Right cardiac atrium (tissue), 5 donors: ENCODE measurements at regions not wholly inside any gene's neighbourhood (a gene's known extent, or its start where the extent isn't known, plus 50 kb on each side); places are given as distances from the start of the nearest gene placed in this dataset.

Source experiments
- ATAC-seq, 2 donors: fragments of 200-7000 bp; cut with Tn5 transposase; one replicate each; pipeline versions ENCODE4 v1.8.0 to v1.9.1; 2020; ENCODE audit warnings: moderate library complexity in 2 of 2, mild to moderate bottlenecking in 1 of 2
- DNase-seq, 3 donors: peaks; one replicate each; pipeline ENCODE4 v3.0.0-alpha.2; 2020
- H3K27ac ChIP-seq: one replicate; pipeline ENCODE4 v1.5.1; 2013; ENCODE audit warnings: mild to moderate bottlenecking, low read length, control low read depth, moderate library complexity
- H3K27me3 ChIP-seq: one replicate; pipeline ENCODE4 v1.6.1; 2013; ENCODE audit not compliant: control insufficient read depth, insufficient read depth
- H3K4me1 ChIP-seq: one replicate; pipeline ENCODE4 v1.6.1; 2013; ENCODE audit warnings: low read length; ENCODE audit not compliant: control insufficient read depth, insufficient read depth
- H3K4me3 ChIP-seq: one replicate; pipeline ENCODE4 v1.5.1; 2013; ENCODE audit warnings: low read length, control low read depth
- H3K9me3 ChIP-seq: one replicate; pipeline ENCODE4 v1.6.1; 2013; ENCODE audit warnings: low read length; ENCODE audit not compliant: control insufficient read depth
- WGBS: extraction: QIAGEN DNeasy Blood & Tissue Kit; methylation state at CpG from one replicate; pipeline ENCODE4 v1.1.7; 2013; 5-methylcytosine and 5-hydroxymethylcytosine counted together
- intact Hi-C, 4 donors: fragments of 100-400 bp; cut with DNase I; formaldehyde crosslinking; loops; one replicate each; pipeline versions ENCODE4 v1.11.0 to v1.14.0; 2022 to 2023
- donor health status: healthy with polysubstance abuse.
- donor health status: DM: no; HTN: yes; CAD: no.
- donor health status: DM: no; HTN: no; CAD: no.
- donor health status: DM: no; HTN: yes; CAD: no; lungs with severe emphysema.
- donor health status: DM: yes; HTN: yes; CAD: no.

DNA sequence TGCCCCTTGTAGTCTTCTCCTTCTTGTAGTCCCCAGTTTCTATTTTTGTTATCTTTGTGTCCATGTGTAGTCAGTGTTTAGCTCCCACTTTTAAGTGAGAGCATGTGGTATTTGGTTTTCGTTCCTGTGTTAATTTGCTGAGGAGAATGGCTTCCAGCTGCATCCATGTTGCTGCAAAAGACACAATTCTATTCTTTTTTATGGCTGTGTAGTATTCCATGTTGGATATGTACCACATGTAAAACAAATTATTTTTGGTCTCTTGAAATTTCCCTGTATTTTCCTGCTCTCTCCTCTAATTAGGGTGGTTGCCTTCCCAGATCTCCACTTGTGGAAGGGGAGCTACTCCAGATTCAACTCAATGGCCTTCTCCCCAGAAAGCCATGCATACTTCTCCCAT, 813.8 kb downstream of the UQCRFS1 start:
- intact Hi-C loops = no loop called here
- H3K4me3 ChIP-seq = no peak overlapping the region
- DNase-seq (no peak), ATAC-seq (no peak)
- no peak overlapping the region for H3K27ac ChIP-seq
- H3K9me3 ChIP-seq = no peaks in the 10 kb centered on the region
- H3K27me3 ChIP-seq = no peaks in the 10 kb centered on the region
- no peaks in the 10 kb centered on the region for H3K4me1 ChIP-seq
- WGBS = 70% methylated on average over 1 of the region's 1 CpG

- ATAC-seq = no peak
- Histone ChIP-seq H3K9me3 (no peaks in the 10 kb centered on the region), H3K27ac (no peak overlapping the region), H3K4me1 (no peaks in the 10 kb centered on the region), H3K4me3 (no peak overlapping the region), H3K27me3 (no peaks in the 10 kb centered on the region)
- intact Hi-C loops = no loop called here
- WGBS = 74% methylated on average over 5 of the region's 5 CpGs
- no peak for DNase-seq
Observed at GRCh38 chr19:28397800-28398199, 815.2 kb downstream of the UQCRFS1 start.

- H3K27ac ChIP-seq = no peak overlapping the region
- WGBS = 72% methylated on average over 10 of the region's 10 CpGs
- no peaks in the 10 kb centered on the region for H3K9me3 ChIP-seq
- H3K4me3 ChIP-seq = no peak overlapping the region
- intact Hi-C loops = no loop called here
- ATAC-seq (no peak), DNase-seq (no peak)
- H3K27me3 ChIP-seq = no peaks in the 10 kb centered on the region
- no peaks in the 10 kb centered on the region for H3K4me1 ChIP-seq
Observed at GRCh38 chr19:28397306-28397705, 815.6 kb downstream of the UQCRFS1 start.

DNA sequence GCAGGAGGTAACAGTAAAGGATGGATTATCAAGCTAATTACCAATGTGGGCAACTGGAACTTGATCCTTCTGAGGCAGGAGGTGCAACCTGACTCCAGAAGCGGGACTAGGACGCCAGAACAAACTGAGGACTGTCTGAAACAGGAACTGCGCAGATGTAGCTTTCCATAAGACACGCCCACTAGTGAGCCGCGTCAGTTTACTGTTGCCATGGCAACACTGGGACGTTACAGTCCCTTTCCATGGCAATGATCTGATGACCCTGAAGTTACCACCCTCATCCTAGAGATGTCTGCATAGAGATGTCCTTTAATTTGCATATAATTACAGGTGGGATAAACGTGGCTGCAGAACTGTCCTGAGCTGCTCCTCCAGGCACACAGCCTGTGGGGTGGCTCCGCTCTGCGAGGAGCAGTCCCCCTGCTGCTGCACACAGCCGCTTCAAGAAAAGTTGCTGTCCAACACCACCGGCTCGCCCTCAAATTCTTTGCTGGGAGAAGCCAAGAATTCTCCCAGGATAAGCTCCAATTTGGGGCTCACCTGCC, 816.6 kb downstream of the UQCRFS1 start:
- Histone ChIP-seq H3K4me1 (no peaks in the 10 kb centered on the region), H3K4me3 (no peak overlapping the region), H3K27ac (no peak overlapping the region), H3K27me3 (no peaks in the 10 kb centered on the region), H3K9me3 (no peaks in the 10 kb centered on the region)
- ATAC-seq = no peak
- DNase-seq = no peak
- intact Hi-C loops = no loop called here
- WGBS = 61% methylated on average over 13 of the region's 13 CpGs

DNA sequence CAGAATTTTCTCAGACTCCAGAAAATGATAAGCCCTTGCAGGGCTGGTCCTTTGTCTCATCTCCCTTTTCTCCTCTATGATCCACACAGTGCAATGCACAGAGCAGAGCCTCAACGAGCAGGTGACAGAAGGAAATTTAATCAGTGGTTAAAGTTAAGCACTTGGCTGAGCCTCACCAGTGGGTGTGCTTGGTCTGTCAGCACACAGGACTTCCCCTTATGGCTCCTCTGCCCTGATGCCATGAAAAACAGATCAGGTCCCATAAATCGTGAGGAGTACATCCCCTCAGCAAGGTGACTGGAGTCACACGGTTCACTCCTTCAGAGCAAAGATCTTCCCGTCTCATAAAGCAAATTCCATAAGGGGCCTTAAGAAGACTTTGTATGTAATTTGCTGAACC, 818.2 kb downstream of the UQCRFS1 start:
- no peaks in the 10 kb centered on the region for H3K27me3 ChIP-seq
- DNase-seq (no peak), ATAC-seq (no peak)
- H3K4me3 ChIP-seq = no peak overlapping the region
- peaks cover 1% of the 10 kb centered on the region for H3K9me3 ChIP-seq
- H3K27ac ChIP-seq = no peak overlapping the region
- 32% methylated on average over 4 of the region's 4 CpGs for WGBS
- no peaks in the 10 kb centered on the region for H3K4me1 ChIP-seq
- intact Hi-C loops = no loop called here

DNA sequence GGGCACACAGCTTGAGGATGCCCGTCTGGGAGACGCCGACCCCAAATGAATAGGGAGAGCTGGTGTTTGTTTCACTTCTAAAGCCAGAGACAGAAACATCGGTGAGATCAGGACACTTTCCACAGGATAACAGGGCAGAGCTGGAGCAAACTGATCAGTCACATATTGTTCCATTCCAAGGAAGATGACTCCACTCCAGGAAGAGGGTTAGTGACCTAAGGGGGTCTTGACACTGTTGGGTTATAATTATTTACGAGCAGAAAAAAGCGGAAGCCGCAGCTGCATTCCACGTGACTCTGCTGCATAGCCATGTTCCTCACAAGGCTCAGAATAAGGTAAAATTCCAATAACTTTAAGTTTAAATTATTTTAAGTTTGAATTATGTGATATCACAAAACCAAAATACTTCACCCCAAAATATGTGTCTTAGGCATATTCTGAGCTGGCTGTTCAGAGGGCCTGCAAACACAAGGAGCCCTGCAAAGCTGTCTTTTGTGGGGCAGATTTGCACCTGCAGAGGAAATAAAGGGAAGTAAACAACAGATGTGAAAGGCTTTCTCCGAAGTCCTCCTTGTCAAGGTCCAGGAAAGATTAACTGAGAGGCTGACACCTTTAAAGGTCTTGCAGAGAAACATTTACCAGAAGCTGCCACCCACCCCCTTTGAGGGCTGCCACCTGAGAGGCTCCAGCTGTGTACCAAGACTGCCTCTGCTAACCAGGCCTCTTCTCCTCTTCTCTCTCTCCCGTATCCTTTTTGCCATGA, 819.2 kb downstream of the UQCRFS1 start:
- Histone ChIP-seq H3K9me3 (peaks cover 1% of the 10 kb centered on the region), H3K4me1 (no peaks in the 10 kb centered on the region), H3K4me3 (no peak overlapping the region), H3K27me3 (no peaks in the 10 kb centered on the region), H3K27ac (no peak overlapping the region)
- no peak for ATAC-seq
- WGBS = 27% methylated on average over 10 of the region's 10 CpGs
- no peak for DNase-seq
- intact Hi-C loops = no loop called here

DNA sequence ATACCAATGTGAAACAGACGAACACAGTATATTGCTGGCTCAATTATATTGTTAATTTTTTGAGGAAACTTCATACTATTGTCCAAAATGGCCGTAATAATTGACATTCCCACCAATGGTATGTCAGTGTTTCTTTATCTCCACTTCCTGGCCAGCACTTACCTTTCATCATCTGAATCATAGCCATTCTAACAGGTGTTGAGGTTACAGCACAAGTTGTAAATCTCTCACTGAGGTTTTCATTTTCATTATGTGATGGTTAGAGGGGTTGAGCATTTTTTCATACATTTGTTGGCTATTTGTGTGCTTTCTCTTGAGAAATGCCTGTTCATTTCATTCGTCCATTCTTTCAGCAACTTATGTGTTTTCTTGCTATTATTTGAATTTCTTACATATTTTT, 824.0 kb downstream of the UQCRFS1 start:
- 55% methylated on average over 3 of the region's 3 CpGs for WGBS
- intact Hi-C loops = no loop called here

GRCh38 chr19:28387507-28387906, 825.4 kb downstream of the UQCRFS1 start:
- 69% methylated on average over 4 of the region's 4 CpGs for WGBS
- Histone ChIP-seq H3K27ac (no peak overlapping the region), H3K4me1 (no peaks in the 10 kb centered on the region), H3K9me3 (peaks cover 1% of the 10 kb centered on the region), H3K4me3 (no peak overlapping the region), H3K27me3 (no peaks in the 10 kb centered on the region)
- no peak for ATAC-seq
- intact Hi-C loops = no loop called here
- DNase-seq = no peak

More for the DNA sequence above, 824.0 kb downstream of the UQCRFS1 start:
- Histone ChIP-seq H3K4me1 (no peaks in the 10 kb centered on the region), H3K27ac (no peak overlapping the region), H3K27me3 (no peaks in the 10 kb centered on the region), H3K9me3 (peaks cover 1% of the 10 kb centered on the region), H3K4me3 (no peak overlapping the region)
- DNase-seq = no peak
- no peak for ATAC-seq

DNA sequence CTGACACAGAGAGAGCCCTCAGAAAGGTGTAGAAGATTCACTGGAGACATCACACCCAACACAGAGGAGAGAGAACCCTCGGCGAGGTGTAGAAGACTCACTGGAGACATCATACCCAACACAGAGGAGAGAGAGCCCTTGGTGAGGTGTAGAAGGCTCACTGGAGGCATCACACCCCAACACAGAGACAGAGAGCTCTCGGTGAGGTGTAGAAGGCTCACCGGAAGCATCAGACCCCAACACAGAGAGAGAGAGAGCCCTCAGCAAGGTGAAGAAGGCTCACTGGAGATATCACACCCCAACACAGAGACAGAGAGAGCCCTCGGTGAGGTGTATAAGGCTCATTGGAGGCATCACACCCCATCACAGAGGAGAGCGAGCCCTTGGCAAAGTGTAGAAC, 826.5 kb downstream of the UQCRFS1 start:
- 84% methylated on average over 6 of the region's 6 CpGs for WGBS
- no peaks in the 10 kb centered on the region for H3K4me1 ChIP-seq

DNA sequence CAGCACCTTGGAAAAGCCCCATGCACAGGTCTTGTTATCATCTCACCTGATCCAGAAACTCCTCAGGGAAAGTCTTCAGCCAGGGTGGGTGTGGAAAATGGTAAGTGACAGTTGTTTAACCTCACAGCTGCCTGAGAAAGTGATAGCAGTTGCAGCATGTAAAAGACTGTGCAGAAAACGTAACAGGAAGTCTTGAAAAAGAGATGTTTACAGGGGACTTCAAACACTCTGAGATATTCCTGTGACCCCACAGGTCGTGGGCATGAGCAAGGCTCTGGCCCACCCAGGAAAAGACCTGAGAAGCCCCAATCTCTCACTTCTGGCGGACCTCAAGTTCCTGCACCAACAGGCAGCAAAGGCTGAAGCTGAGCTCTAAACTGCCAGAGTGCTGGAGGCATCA, 826.9 kb downstream of the UQCRFS1 start:
- intact Hi-C loops = no loop called here
- DNase-seq = no peak
- no peak overlapping the region for H3K4me3 ChIP-seq
- no peaks in the 10 kb centered on the region for H3K27me3 ChIP-seq
- no peak overlapping the region for H3K27ac ChIP-seq
- ATAC-seq = no peak
- WGBS = 27% methylated on average over 3 of the region's 3 CpGs
- H3K9me3 ChIP-seq = peaks cover 1% of the 10 kb centered on the region
- H3K4me1 ChIP-seq = no peaks in the 10 kb centered on the region

More for the DNA sequence above, 826.5 kb downstream of the UQCRFS1 start:
- ATAC-seq (no peak), DNase-seq (no peak)
- Histone ChIP-seq H3K9me3 (peaks cover 1% of the 10 kb centered on the region), H3K4me3 (no peak overlapping the region), H3K27ac (no peak overlapping the region), H3K27me3 (no peaks in the 10 kb centered on the region)
- intact Hi-C loops = no loop called here

DNA sequence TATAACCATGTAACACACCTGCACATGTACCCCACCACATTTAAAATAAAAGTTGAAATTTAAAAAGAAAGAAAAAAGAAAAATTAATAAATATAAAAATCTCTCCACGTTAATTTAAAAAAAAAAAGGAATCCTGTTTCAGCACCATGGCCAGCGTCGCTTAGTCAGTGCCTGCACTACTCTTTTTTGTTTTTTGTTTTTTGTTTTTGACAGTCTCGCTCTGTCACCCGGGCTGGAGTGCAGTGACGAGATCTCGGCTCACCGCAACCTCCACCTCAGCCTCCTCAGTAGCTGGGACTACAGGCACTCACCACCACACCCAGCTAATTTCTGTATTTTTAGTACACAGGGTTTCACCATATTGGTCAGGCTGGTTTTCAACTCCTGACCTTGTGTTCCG, 835.9 kb downstream of the UQCRFS1 start:
- ATAC-seq (no peak), DNase-seq (no peak)
- H3K27ac ChIP-seq = no peak overlapping the region
- no peaks in the 10 kb centered on the region for H3K4me1 ChIP-seq
- H3K9me3 ChIP-seq = no peaks in the 10 kb centered on the region
- no peaks in the 10 kb centered on the region for H3K27me3 ChIP-seq
- H3K4me3 ChIP-seq = no peak overlapping the region
- intact Hi-C loops = no loop called here
- 29% methylated on average over 9 of the region's 9 CpGs for WGBS

- H3K4me1 ChIP-seq = no peaks in the 10 kb centered on the region
- H3K27ac ChIP-seq = no peak overlapping the region
- ATAC-seq (no peak), DNase-seq (no peak)
- H3K9me3 ChIP-seq = no peaks in the 10 kb centered on the region
- H3K27me3 ChIP-seq = no peaks in the 10 kb centered on the region
- no peak overlapping the region for H3K4me3 ChIP-seq
- intact Hi-C loops = no loop called here
- WGBS = 61% methylated on average over 6 of the region's 6 CpGs
Observed at GRCh38 chr19:28374971-28375370, 838.0 kb downstream of the UQCRFS1 start.
